GM12864 (cell line): ENCODE measurements at regions not wholly inside any gene's neighbourhood (a gene's known extent, or its start where the extent isn't known, plus 50 kb on each side); places are given as distances from the start of the nearest gene placed in this dataset.

Source experiments
- DNase-seq: peaks from one replicate; pipeline ENCODE4 v3.0.0-alpha.2; 2011; ENCODE audit warnings: low read depth
- H3K4me3 ChIP-seq: 2 replicates; pipeline ENCODE4 v1.5.1; 2011; ENCODE audit warnings: mild to moderate bottlenecking, low read depth, low read length, control low read depth
- TF ChIP-seq, protein P1 (sequence below): IDR thresholded peaks from 2 replicates; pipeline ENCODE4 v1.5.1; 2011; ENCODE audit warnings: low read depth, mild to moderate bottlenecking, moderate library complexity, low read length, control low read depth, inconsistent platforms; ENCODE audit errors: missing control alignments

GRCh38 chr15:85920956-85921355 lies 126.2 kb upstream of the KLHL25 start:
- no peak for DNase-seq
- no peak overlapping the region for H3K4me3 ChIP-seq
- TF ChIP-seq, protein P1, sequence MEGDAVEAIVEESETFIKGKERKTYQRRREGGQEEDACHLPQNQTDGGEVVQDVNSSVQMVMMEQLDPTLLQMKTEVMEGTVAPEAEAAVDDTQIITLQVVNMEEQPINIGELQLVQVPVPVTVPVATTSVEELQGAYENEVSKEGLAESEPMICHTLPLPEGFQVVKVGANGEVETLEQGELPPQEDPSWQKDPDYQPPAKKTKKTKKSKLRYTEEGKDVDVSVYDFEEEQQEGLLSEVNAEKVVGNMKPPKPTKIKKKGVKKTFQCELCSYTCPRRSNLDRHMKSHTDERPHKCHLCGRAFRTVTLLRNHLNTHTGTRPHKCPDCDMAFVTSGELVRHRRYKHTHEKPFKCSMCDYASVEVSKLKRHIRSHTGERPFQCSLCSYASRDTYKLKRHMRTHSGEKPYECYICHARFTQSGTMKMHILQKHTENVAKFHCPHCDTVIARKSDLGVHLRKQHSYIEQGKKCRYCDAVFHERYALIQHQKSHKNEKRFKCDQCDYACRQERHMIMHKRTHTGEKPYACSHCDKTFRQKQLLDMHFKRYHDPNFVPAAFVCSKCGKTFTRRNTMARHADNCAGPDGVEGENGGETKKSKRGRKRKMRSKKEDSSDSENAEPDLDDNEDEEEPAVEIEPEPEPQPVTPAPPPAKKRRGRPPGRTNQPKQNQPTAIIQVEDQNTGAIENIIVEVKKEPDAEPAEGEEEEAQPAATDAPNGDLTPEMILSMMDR, result no peak

DNA sequence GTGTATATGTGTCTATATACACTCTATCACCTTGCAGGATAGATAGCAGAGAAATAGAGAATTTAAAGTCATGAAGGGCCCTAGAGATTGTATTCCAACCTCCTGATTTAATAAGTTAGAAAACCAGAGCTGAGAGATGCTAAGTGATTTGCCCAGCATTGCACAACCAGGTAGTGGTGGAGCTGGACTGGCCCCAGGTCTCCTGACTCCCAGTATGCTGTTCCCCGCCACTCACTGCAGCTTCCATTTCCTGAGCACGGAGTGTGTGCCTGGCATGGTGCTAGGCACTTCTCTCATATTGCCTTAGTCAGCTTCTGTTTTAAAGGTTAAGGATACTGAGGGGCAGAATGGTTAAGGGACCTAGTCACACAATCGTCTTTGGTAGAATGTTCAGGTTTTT lies 129.4 kb upstream of the KLHL25 start:
- TF ChIP-seq, protein P1, result no peak

GRCh38 chr15:85925649-85926237 lies 131.0 kb upstream of the KLHL25 start:
- TF ChIP-seq, protein P1, result no peak
- DNase-seq, result no peak
- no peak overlapping the region for H3K4me3 ChIP-seq

More for the DNA sequence above, 129.4 kb upstream of the KLHL25 start:
- no peak for DNase-seq
- no peak overlapping the region for H3K4me3 ChIP-seq

DNA sequence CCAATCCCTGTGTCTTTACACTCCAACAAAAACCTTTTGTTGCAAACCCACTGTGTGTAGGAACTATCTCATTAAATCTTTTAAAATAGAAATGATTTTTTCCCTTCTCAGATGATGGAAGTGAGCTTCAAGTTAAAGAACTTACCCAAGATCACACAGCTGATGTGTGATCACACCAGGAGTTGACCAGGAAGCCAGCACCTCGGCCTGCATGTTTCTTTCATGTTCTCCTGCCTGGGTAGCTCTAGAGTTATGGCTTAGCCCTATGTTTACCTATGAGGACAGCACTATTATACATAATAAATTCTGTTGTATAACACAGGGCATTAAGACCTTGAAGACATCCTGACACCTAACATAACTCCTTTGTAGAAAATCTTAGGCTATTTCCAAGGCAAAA lies 132.1 kb upstream of the KLHL25 start:
- TF ChIP-seq, protein P1, result no peak
- DNase-seq, result no peak
- no peak overlapping the region for H3K4me3 ChIP-seq

GRCh38 chr15:85927931-85928537 lies 133.3 kb upstream of the KLHL25 start:
- TF ChIP-seq, protein P1, result no peak
- no peak for DNase-seq

DNA sequence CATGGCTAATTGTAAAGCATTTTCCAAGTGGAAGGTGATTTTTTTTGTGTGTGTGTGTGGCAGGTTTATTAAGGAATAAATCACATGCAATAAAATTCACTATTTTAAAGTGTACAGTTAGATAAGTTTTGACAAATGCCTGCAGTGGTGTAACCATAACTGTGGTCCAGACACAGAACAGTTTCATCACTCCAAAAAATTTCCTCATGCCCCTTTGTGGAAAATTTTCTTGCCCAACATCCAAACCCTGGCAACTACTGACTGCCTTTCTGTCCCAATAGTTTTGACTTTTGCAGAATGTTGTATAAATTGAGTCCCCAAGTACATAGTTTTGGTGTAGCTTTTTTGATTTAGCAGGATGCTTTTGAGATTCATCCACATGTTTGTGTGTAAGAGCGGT lies 135.1 kb upstream of the KLHL25 start:
- no peak for DNase-seq
- H3K4me3 ChIP-seq, result no peak overlapping the region
- TF ChIP-seq, protein P1, result no peak

More at GRCh38 chr15:85927931-85928537, 133.3 kb upstream of the KLHL25 start:
- H3K4me3 ChIP-seq, result no peak overlapping the region

DNA sequence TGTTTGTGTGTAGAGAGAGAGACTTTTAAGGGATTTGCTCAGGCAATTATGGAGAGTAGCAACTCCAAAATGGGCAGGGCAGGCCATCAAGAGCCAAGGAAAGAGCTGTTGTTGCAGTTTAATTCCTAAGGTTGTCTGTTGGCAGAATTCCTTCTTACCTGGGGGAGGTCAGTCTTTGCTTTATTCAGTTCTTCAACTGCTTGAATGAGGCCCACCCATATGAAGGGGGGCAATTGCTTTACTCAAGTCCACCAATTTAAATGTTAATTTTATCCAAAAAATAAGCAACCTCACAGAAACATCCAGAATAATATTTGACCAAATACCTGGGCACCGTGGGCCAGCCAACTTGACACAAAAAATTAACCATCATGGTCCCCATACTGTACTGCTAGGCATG lies 137.7 kb upstream of the KLHL25 start:
- DNase-seq, result no peak
- TF ChIP-seq, protein P1, result no peak
- H3K4me3 ChIP-seq, result no peak overlapping the region
